DND-41 (cell line): ENCODE measurements at regions not wholly inside any gene's neighbourhood (a gene's known extent, or its start where the extent isn't known, plus 50 kb on each side); places are given as distances from the start of the nearest gene placed in this dataset.

Source experiments
- EZH2 ChIP-seq: IDR thresholded peaks from 3 replicates; pipeline ENCODE4 v1.6.1; 2012; ENCODE audit warnings: borderline replicate concordance, low read depth, mild to moderate bottlenecking, moderate library complexity, low read length, inconsistent platforms; ENCODE audit not compliant: severe bottlenecking
- TF ChIP-seq, protein P1 (sequence below): IDR thresholded peaks from 2 replicates; pipeline ENCODE4 v1.5.1; 2012; ENCODE audit warnings: borderline replicate concordance, low read length, moderate library complexity, mild to moderate bottlenecking; ENCODE audit not compliant: poor library complexity, severe bottlenecking; ENCODE audit errors: extremely low read depth

DNA sequence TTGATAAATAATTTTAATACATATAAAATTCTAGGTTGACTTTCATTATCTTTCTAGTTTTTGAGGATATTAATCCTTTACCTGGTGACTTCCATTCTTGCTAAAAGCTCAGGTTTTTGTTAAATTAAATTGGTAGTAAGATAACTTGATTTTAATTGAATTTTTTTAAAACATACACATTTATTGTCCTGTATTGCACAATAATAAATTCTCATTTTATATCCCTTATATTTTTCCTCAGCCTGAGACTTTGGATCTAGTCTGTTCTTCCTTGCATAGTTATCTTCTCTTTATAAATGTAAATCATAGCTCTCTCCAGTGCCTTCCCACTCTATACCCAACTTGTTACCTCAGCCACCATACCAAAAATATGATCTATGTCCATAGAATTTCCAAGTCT is 212.9 kb upstream of the CNTNAP2 start:
- no peak for TF ChIP-seq EZH2
- TF ChIP-seq, protein P1, sequence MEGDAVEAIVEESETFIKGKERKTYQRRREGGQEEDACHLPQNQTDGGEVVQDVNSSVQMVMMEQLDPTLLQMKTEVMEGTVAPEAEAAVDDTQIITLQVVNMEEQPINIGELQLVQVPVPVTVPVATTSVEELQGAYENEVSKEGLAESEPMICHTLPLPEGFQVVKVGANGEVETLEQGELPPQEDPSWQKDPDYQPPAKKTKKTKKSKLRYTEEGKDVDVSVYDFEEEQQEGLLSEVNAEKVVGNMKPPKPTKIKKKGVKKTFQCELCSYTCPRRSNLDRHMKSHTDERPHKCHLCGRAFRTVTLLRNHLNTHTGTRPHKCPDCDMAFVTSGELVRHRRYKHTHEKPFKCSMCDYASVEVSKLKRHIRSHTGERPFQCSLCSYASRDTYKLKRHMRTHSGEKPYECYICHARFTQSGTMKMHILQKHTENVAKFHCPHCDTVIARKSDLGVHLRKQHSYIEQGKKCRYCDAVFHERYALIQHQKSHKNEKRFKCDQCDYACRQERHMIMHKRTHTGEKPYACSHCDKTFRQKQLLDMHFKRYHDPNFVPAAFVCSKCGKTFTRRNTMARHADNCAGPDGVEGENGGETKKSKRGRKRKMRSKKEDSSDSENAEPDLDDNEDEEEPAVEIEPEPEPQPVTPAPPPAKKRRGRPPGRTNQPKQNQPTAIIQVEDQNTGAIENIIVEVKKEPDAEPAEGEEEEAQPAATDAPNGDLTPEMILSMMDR: no peak
